Cardiac fibroblast (primary cell): ENCODE measurements at regions not wholly inside any gene's neighbourhood (a gene's known extent, or its start where the extent isn't known, plus 50 kb on each side); places are given as distances from the start of the nearest gene placed in this dataset.

ENCODE experiments used
- DNase-seq, 2 donors: peaks; one replicate each; pipeline versions ENCODE4 v3.0.0 to v3.0.0-alpha.2; 2010; ENCODE audit warnings: low read depth in 2 of 2
- H3K4me3 ChIP-seq, 2 donors: replicated peaks in 1 of 2; 1 replicate in 1 of 2; 2 replicates in 1 of 2; pipeline ENCODE4 v1.5.1; 2011; ENCODE audit warnings: low read depth in 2 of 2, low read length in 2 of 2, mild to moderate bottlenecking in 2 of 2, moderate library complexity in 1 of 2
- TF ChIP-seq, protein P1 (sequence below): IDR thresholded peaks from one replicate; pipeline ENCODE4 v1.5.1; 2011; ENCODE audit warnings: low read depth, mild to moderate bottlenecking, low read length, inconsistent platforms

DNA sequence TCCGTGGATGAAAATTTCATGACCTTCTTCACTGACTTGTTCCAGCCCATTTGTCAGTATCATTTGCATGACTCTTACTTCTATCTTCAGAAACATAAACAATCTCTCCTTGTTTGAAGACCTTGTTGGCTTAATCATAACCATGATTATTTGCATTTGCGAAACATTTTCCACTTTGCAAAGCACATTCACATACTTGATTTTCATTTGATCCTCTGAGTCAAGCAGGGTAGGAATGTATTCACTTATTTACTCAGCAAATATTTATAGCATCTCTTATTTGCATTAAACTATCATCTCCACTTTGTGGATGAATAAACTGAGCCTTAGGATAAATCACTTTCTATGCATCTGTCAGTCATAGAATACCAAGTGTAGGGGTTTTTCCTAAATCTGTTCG, 343.0 kb upstream of the SGCD start:
- DNase-seq: peak in 1 of 2 donors; percentile 0
- H3K4me3 ChIP-seq: no peak overlapping the region
- TF ChIP-seq, protein P1, sequence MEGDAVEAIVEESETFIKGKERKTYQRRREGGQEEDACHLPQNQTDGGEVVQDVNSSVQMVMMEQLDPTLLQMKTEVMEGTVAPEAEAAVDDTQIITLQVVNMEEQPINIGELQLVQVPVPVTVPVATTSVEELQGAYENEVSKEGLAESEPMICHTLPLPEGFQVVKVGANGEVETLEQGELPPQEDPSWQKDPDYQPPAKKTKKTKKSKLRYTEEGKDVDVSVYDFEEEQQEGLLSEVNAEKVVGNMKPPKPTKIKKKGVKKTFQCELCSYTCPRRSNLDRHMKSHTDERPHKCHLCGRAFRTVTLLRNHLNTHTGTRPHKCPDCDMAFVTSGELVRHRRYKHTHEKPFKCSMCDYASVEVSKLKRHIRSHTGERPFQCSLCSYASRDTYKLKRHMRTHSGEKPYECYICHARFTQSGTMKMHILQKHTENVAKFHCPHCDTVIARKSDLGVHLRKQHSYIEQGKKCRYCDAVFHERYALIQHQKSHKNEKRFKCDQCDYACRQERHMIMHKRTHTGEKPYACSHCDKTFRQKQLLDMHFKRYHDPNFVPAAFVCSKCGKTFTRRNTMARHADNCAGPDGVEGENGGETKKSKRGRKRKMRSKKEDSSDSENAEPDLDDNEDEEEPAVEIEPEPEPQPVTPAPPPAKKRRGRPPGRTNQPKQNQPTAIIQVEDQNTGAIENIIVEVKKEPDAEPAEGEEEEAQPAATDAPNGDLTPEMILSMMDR: no peak

DNA sequence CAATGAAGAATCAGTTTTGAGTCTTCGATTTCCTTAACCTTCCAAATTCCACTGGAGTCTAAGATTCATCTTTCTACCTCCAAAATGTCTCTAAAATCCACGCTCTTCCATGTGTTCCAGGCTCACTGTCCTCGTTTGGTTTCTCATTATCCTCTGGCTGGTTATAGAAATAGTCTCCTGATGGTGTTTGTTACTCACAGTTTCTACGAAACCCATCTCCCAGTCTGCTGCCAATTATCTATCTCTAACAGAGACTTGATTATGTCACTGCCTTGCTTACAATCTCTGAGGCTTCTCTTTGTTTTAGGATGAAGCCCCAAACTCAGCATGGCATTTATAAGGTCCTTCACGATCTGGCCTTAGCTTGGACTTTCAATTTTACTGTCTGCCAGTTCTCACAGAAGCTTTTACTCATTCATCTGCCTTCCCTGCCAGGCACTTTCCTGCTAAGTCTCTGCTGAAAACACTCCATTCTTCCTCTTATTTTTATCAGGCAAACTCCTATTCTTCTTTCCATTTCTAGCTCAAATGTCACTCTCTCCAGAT, 339.6 kb upstream of the SGCD start:
- no peak overlapping the region for H3K4me3 ChIP-seq
- TF ChIP-seq, protein P1: no peak
- no peak for DNase-seq

DNA sequence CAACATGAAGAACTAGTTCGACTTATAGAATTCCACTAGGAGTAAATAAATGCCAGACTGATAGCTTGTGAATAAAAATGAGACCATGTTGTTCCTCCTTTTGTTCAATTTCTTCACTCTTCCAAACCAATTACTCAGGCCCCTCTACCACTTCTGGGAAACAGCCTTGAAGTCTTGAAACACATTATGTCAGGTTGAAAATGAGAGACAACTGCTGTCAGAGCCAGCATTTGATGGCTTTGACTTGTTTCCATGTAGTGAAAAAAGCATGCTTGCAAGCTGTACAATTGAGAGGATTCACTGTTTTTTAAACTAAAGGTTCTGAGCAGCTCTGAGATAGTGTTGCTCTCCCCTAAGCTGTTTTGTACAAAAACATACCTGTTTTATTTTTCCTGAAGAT, 337.1 kb upstream of the SGCD start:
- TF ChIP-seq, protein P1: no peak

DNA sequence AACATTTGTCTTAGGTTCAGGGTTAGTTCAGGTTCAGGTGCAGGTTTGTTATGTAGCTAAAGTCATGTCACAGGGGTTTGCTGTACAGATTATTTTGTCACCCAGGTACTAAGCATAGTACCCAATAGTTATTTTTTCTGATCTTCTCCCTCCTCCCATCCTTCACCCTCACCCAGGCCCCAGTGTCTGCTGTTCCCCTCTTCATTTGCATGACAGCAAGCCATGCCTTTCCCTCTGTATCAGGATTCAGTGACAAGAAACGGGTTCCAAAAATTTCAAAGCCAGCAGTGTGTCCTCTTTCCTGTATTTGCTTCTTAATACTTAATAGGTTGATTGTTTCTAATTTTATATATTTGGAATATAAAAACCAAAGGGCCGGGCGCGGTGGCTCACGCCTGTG, 330.8 kb upstream of the SGCD start:
- TF ChIP-seq, protein P1: no peak
- no peak for DNase-seq
- H3K4me3 ChIP-seq: no peak overlapping the region

More for the DNA sequence above, 337.1 kb upstream of the SGCD start:
- DNase-seq: no peak
- no peak overlapping the region for H3K4me3 ChIP-seq

DNA sequence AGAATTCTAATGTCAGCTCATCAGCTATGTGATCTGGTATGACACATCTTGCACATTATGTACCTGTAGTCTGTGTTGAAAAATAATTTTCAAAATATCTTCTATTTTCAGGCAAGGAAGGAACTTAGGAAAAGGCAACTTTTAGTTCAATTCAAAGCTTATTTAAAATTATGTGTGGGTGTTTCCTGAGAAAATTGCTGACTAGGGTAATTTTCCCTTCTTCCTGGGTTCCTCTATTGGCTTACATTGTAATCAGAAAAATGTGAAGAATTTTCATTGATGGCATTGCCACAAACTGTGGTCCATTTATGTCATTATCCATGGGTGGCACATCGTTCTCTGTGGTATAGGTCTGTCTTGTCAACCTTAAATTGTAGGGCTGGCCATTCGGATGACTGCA, 328.7 kb upstream of the SGCD start:
- no peak overlapping the region for H3K4me3 ChIP-seq
- no peak for DNase-seq
- TF ChIP-seq, protein P1: no peak

DNA sequence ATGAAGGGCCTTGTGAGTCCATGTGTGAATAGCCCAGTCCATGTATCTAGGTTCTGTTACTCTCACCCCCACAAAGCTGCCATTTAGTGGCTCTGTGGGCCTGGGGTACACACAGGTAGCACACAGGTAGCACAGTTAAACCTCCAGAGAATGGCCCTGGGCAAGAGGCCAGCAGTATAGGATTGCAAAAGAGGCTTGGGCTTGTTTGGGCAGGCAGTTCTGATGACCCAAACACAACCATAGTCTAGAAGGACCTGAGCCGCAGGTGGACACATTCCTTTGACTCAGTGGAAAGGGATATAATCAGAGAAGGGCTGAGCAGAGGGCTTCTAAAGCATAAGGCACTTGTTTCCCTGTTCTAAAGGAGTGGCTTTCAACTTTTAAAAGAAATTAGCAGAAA, 326.8 kb upstream of the SGCD start:
- no peak overlapping the region for H3K4me3 ChIP-seq
- no peak for DNase-seq
- TF ChIP-seq, protein P1: no peak

DNA sequence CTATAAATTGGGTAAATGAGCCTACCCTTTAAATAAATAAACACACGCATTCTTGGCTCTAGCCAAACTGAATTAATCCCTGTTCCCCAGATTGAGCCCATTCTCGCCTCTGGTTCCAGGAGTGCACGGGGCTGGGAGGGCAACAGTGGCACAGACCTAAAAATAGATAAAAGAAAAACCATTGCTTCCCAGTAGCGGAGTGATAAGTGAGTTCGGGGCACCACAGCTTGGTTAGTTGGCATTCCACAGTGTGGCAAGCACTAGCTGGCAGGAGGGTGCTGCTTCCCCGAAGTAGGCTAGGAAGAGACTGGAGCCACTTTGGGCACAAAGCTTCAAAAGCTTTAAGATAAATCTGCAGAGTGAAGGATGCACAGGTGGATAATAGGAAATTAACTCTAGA, 322.2 kb upstream of the SGCD start:
- no peak overlapping the region for H3K4me3 ChIP-seq
- TF ChIP-seq, protein P1: no peak
- DNase-seq: no peak
